Heart left ventricle (tissue), 13 donors: ENCODE measurements at regions not wholly inside any gene's neighbourhood (a gene's known extent, or its start where the extent isn't known, plus 50 kb on each side); places are given as distances from the start of the nearest gene placed in this dataset.

Experiments used
- POLR2A ChIP-seq, 2 donors: fragments of 450-650 bp; IDR thresholded peaks; one replicate each; pipeline ENCODE4 v1.6.1; 2017; ENCODE audit warnings: antibody characterized with exemption in 2 of 2, mild to moderate bottlenecking in 2 of 2, moderate library complexity in 2 of 2
- TF ChIP-seq, protein P1 (sequence below), 12 donors: fragments of 200-600 bp; sonication (generic) in 4 of 12; IDR thresholded peaks; one replicate each; pipeline versions ENCODE4 v1.5.0 to v1.8.0; 2018 to 2022; ENCODE audit warnings: antibody characterized with exemption in 12 of 12, mild to moderate bottlenecking in 5 of 12
- donor health status: ischemic (EF 13 %, LVEDD 7.1; RV severe dilation, severe dysfunction).
- donor health status: DM: no; HTN: yes; CAD: no.
- donor health status: DM: no; HTN: no; CAD: no.
- donor health status: ischemic (EF 25% LVEDD 6.9; RV normal size, moderate dysfunction).
- donor health status: ischemic (EF 25% LVEDD 5.7; RV mildly dilated, moderate dysfunction).
- donor health status: ischemic (EF 35%, LVEDD 5.7; RV mildly dilated, moderate dysfunction).
- donor health status: nonischemic (EF 11% LVEDD 7.7; RV severe dilation, severe dysfunction).
- donor health status: DM: yes; HTN: yes; CAD: no.
- donor health status: PGD.
- donor health status: ischemic (EF 29% LVEDD 5.4; RV normal size, mild dysfunction).
- donor health status: nonischemic (EF 23%, LVEDD 6.1; RV moderate dilation, normal function).

GRCh38 chr1:172821609-172822274, 162.8 kb downstream of the FASLG start:
- TF ChIP-seq, protein P1, sequence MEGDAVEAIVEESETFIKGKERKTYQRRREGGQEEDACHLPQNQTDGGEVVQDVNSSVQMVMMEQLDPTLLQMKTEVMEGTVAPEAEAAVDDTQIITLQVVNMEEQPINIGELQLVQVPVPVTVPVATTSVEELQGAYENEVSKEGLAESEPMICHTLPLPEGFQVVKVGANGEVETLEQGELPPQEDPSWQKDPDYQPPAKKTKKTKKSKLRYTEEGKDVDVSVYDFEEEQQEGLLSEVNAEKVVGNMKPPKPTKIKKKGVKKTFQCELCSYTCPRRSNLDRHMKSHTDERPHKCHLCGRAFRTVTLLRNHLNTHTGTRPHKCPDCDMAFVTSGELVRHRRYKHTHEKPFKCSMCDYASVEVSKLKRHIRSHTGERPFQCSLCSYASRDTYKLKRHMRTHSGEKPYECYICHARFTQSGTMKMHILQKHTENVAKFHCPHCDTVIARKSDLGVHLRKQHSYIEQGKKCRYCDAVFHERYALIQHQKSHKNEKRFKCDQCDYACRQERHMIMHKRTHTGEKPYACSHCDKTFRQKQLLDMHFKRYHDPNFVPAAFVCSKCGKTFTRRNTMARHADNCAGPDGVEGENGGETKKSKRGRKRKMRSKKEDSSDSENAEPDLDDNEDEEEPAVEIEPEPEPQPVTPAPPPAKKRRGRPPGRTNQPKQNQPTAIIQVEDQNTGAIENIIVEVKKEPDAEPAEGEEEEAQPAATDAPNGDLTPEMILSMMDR (IDR thresholded peaks at IDR 0.05) = no peak
- TF ChIP-seq POLR2A (IDR thresholded peaks at IDR 0.05) = no peak
